Fibroblast of mammary gland (primary cell): ENCODE measurements at regions not wholly inside any gene's neighbourhood (a gene's known extent, or its start where the extent isn't known, plus 50 kb on each side); places are given as distances from the start of the nearest gene placed in this dataset.

Source experiments
- DNase-seq: peaks from one replicate; pipeline ENCODE4 v3.0.0-alpha.2; 2010; ENCODE audit warnings: low read depth
- H3K4me3 ChIP-seq: 2 replicates; pipeline ENCODE4 v1.5.1; 2011; ENCODE audit warnings: low read depth, mild to moderate bottlenecking, low read length, moderate library complexity; ENCODE audit not compliant: control insufficient read depth
- CTCF ChIP-seq: conservative IDR thresholded peaks from 2 replicates; pipeline ENCODE4 v1.5.1; 2011; ENCODE audit warnings: low read depth, low read length, inconsistent platforms; ENCODE audit not compliant: control insufficient read depth, insufficient read depth

- DNase-seq, result no peak
- H3K4me3 ChIP-seq, result no peak overlapping the region
- no peak for TF ChIP-seq CTCF
Measured at GRCh38 chr6:6525933-6526332, 62.6 kb upstream of the LY86 start.

DNA sequence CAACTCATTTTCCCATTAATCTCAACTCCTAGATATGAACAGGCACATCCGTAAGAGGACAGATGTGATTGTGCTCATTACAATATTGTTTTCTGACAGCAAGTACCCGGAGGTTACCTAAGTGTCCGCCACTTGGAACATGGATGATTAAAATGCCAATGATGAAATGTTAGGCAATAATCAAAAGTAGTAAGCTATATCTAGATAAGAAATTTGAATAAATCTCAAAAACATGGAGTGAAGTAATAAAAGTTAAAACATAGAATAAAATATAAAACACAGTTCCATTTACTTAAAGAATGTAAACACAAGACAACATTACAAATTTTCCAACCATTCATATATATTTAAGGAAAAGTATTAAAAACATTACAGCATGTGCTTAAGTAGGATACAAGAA lies 59.2 kb upstream of the LY86 start:
- no peak for TF ChIP-seq CTCF
- H3K4me3 ChIP-seq, result no peak overlapping the region
- no peak for DNase-seq

GRCh38 chr6:6533176-6533575 lies 55.3 kb upstream of the LY86 start:
- no peak for TF ChIP-seq CTCF
- no peak overlapping the region for H3K4me3 ChIP-seq
- DNase-seq, result no peak

DNA sequence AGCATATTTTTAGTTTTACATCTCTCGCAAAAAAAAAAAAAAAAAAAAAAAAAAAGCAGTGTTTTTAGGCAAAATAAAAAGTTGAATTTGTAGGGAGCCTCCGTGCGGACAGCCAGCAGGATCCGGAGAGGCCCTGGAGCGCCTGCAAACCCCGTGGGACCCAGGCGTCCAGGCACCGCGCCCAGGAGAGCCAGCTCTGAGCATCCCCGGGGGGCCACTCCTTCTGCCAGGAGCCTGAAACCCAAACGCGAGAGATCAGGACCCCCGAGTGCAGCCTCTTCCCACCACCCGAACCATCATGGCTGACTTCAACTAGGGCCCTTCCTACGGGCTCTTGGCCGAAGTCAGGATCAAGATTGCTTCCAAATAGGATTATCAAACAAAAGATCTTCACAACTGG lies 54.1 kb upstream of the LY86 start:
- no peak for DNase-seq
- TF ChIP-seq CTCF, result no peak
- H3K4me3 ChIP-seq, result no peak overlapping the region

DNA sequence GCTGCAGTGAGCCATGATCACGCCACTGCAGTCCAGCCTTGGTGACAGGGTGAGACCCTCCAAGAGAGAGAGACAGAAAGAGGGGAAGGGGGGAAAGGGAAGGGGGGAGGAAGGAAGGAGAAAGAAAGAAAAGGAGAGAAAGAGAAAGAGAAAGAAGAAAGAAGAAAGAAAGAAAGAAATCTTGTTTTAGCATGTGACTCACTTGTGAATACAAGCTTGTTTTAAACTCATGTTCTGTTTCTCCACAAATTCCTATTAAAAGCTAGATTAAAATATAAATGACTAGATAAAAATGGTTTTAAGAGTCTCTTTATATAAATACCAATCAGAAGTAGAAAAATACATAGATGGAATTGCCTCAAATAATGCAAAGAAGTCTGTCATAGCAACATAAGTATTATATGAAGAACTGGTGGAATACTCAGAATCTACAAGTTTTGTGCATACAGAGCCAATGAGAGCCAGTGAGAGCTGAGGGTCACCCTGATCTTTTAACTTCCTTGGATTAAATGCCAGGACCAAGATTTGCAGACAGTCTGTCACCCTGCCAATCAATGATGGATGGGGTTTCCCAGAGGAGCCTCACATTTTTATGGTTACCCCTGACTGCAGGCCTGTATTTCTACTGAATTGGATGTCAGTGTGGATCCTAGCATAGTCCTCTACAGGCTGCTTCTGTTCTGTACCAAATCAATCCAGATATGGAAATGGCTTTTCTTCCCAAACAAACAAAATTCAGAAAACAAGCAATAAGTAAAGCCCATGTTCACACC lies 50.8 kb upstream of the LY86 start:
- H3K4me3 ChIP-seq, result no peak overlapping the region
- no peak for TF ChIP-seq CTCF
- DNase-seq, result no peak

DNA sequence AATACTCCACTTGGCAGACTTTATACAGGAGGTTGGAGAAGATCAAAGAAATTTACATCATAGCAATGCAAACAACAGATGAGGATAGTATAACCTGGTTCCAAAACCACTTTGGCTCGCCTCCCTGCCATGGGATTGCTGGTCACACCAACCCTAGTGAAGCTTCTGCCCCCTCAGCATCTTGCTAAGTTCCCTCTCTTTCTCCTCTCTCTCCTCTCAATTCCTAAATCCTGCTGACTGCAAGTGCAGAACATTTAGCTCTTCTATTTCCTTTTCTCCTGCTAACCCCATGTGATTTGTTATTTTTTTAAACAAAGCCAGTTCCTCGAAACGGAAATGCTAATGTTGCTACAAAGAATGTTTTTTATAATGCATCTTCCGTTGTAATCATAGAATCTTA lies 50.3 kb upstream of the LY86 start:
- no peak overlapping the region for H3K4me3 ChIP-seq
- no peak for DNase-seq

More for the DNA sequence above, 50.3 kb upstream of the LY86 start:
- no peak for TF ChIP-seq CTCF
